Activated CD4-positive, alpha-beta memory T cell treated with anti-CD3 and anti-CD28 coated beads for 36 hours (primary cell): ENCODE measurements at regions not wholly inside any gene's neighbourhood (a gene's known extent, or its start where the extent isn't known, plus 50 kb on each side); places are given as distances from the start of the nearest gene placed in this dataset.

ENCODE experiments used
- CTCF ChIA-PET: fragments of 350-600 bp; sonication (Branson Sonifier 250); formaldehyde crosslinking; loops from one replicate; lab custom pipeline; 2021; ENCODE audit warnings: antibody characterized with exemption, inconsistent platforms; lab: Charles Lee
- POLR2A ChIA-PET: fragments of 350-600 bp; sonication (Branson Sonifier 250); formaldehyde crosslinking; loops from one replicate; lab custom pipeline; 2021; ENCODE audit warnings: antibody characterized with exemption; lab: Charles Lee
- DNase-seq: peaks from one replicate; pipeline ENCODE4 v3.0.0-alpha.2; 2020
- H3K27ac Mint-ChIP-seq: one replicate; pipeline ENCODE4 v1.8.0; 2021; ENCODE audit warnings: mixed read lengths
- H3K27me3 Mint-ChIP-seq: one replicate; pipeline ENCODE4 v1.8.0; 2021; ENCODE audit warnings: mixed read lengths
- H3K36me3 Mint-ChIP-seq: one replicate; pipeline ENCODE4 v1.8.0; 2021; ENCODE audit warnings: mixed read lengths
- H3K4me1 Mint-ChIP-seq: one replicate; pipeline ENCODE4 v1.8.0; 2021; ENCODE audit warnings: low read depth, mixed read lengths
- H3K4me3 Mint-ChIP-seq: one replicate; pipeline ENCODE4 v1.8.0; 2021; ENCODE audit warnings: mild to moderate bottlenecking, mixed read lengths
- H3K9me3 Mint-ChIP-seq: one replicate; pipeline ENCODE4 v1.8.0; 2021; ENCODE audit warnings: mixed read lengths
- intact Hi-C: fragments of 100-400 bp; cut with micrococcal nuclease; formaldehyde crosslinking; loops from one replicate; pipeline ENCODE4 v1.15.1; 2023

GRCh38 chr1:219755234-219755633, 142.3 kb upstream of the ZC3H11B start:
- POLR2A ChIA-PET, result no interaction called here
- H3K4me1 Mint-ChIP-seq, result no peaks in the 10 kb centered on the region
- intact Hi-C loops, result no loop called here
- no peaks in the 10 kb centered on the region for H3K9me3 Mint-ChIP-seq
- peaks cover 2% of the 10 kb centered on the region for H3K27me3 Mint-ChIP-seq
- CTCF ChIA-PET, result no interaction called here
- H3K36me3 Mint-ChIP-seq, result no peaks in the 10 kb centered on the region
- no peak overlapping the region for H3K4me3 Mint-ChIP-seq
- DNase-seq, result no peak
- no peak overlapping the region for H3K27ac Mint-ChIP-seq

DNA sequence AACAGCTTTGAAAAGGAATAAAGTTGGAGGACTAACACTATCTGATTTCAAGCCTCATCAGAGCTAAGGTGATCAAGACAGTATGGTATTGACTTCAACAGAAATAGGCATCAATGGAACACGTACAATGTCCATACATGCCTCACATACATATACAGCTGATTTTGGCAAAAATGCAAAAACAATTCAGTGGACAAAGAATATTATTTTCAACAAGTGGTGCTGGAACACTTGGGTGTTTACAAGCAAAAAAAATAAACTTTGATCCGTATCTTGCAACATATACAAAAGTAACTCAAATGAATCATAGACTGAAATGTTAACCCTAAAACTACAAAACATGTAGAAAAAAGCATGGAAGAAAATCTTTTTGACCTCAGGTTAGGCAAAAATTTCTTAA, 141.9 kb upstream of the ZC3H11B start:
- intact Hi-C loops, result no loop called here
- no peaks in the 10 kb centered on the region for H3K4me1 Mint-ChIP-seq
- peaks cover 2% of the 10 kb centered on the region for H3K27me3 Mint-ChIP-seq
- ChIA-PET POLR2A (no interaction called here), CTCF (no interaction called here)
- no peak overlapping the region for H3K4me3 Mint-ChIP-seq
- no peaks in the 10 kb centered on the region for H3K36me3 Mint-ChIP-seq
- no peak for DNase-seq
- no peak overlapping the region for H3K27ac Mint-ChIP-seq
- H3K9me3 Mint-ChIP-seq, result no peaks in the 10 kb centered on the region

- no peak overlapping the region for H3K27ac Mint-ChIP-seq
- ChIA-PET POLR2A (no interaction called here), CTCF (no interaction called here)
- no peaks in the 10 kb centered on the region for H3K4me1 Mint-ChIP-seq
- no peak overlapping the region for H3K4me3 Mint-ChIP-seq
- H3K27me3 Mint-ChIP-seq, result peaks cover 2% of the 10 kb centered on the region
- no peak for DNase-seq
- H3K9me3 Mint-ChIP-seq, result no peaks in the 10 kb centered on the region
- H3K36me3 Mint-ChIP-seq, result no peaks in the 10 kb centered on the region
- intact Hi-C loops, result no loop called here
Measured at GRCh38 chr1:219753914-219754313, 141.0 kb upstream of the ZC3H11B start.

DNA sequence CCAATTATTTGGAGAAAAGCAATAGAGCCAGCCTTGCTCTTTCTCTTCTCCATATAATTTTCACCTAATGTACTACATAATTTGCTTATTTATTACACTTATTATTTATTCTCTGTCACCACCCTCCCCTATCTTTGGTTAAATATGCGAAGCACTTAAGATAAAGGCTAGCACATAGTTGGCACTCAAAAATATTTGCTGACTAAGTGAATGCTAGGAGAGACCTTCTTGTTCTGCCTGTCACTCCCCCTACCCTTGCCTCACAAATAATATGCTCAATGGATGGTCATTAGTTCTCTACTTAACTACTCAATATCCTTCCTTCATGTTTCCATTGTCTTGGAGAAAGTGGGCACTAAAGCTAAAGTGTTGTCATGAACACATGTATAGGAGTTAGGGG, 139.7 kb upstream of the ZC3H11B start:
- DNase-seq, result no peak
- Mint-ChIP-seq H3K9me3 (no peaks in the 10 kb centered on the region), H3K27ac (no peak overlapping the region), H3K36me3 (no peaks in the 10 kb centered on the region), H3K4me3 (no peak overlapping the region), H3K4me1 (no peaks in the 10 kb centered on the region), H3K27me3 (peaks cover 2% of the 10 kb centered on the region)
- intact Hi-C loops, result no loop called here
- CTCF ChIA-PET, result no interaction called here
- POLR2A ChIA-PET, result no interaction called here

- no peaks in the 10 kb centered on the region for H3K36me3 Mint-ChIP-seq
- intact Hi-C loops, result no loop called here
- H3K9me3 Mint-ChIP-seq, result no peaks in the 10 kb centered on the region
- peaks cover 2% of the 10 kb centered on the region for H3K27me3 Mint-ChIP-seq
- ChIA-PET POLR2A (no interaction called here), CTCF (no interaction called here)
- no peak overlapping the region for H3K27ac Mint-ChIP-seq
- no peak for DNase-seq
- H3K4me1 Mint-ChIP-seq, result no peaks in the 10 kb centered on the region
- no peak overlapping the region for H3K4me3 Mint-ChIP-seq
Measured at GRCh38 chr1:219751870-219752507, 139.1 kb upstream of the ZC3H11B start.

DNA sequence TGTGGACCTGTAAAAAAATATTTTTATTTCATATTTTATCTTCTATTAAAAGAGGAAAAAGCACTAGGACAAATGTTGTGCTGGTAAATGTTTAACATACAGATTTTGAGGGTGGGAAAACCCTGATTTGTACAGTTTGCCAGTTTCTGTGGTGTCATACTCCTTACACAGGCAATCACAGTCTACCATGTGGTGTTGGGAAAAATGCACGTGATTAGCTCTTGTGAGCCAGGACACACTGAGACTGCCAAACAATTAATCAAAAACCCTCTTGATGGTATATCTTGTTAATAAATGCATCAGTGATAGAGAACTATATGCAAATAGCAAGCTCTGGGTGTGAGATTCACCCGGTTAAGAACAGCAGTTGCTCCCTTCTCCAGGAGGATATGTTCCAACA, 136.5 kb upstream of the ZC3H11B start:
- ChIA-PET CTCF (no interaction called here), POLR2A (no interaction called here)
- no peaks in the 10 kb centered on the region for H3K4me1 Mint-ChIP-seq
- H3K36me3 Mint-ChIP-seq, result no peaks in the 10 kb centered on the region
- DNase-seq, result no peak
- no peaks in the 10 kb centered on the region for H3K9me3 Mint-ChIP-seq
- no peak overlapping the region for H3K27ac Mint-ChIP-seq
- H3K4me3 Mint-ChIP-seq, result no peak overlapping the region
- peaks cover 2% of the 10 kb centered on the region for H3K27me3 Mint-ChIP-seq
- intact Hi-C loops, result no loop called here

GRCh38 chr1:219746141-219746540, 133.2 kb upstream of the ZC3H11B start:
- Mint-ChIP-seq H3K4me1 (no peaks in the 10 kb centered on the region), H3K27ac (no peak overlapping the region)

GRCh38 chr1:219744652-219745469, 132.0 kb upstream of the ZC3H11B start:
- Mint-ChIP-seq H3K4me3 (no peak overlapping the region), H3K27ac (no peak overlapping the region), H3K4me1 (no peaks in the 10 kb centered on the region), H3K36me3 (no peaks in the 10 kb centered on the region), H3K9me3 (no peaks in the 10 kb centered on the region), H3K27me3 (no peaks in the 10 kb centered on the region)
- no peak for DNase-seq
- POLR2A ChIA-PET, result no interaction called here
- CTCF ChIA-PET, result no interaction called here
- intact Hi-C loops, result no loop called here

More at GRCh38 chr1:219746141-219746540, 133.2 kb upstream of the ZC3H11B start:
- Mint-ChIP-seq H3K4me3 (no peak overlapping the region), H3K27me3 (no peaks in the 10 kb centered on the region), H3K36me3 (no peaks in the 10 kb centered on the region), H3K9me3 (no peaks in the 10 kb centered on the region)
- DNase-seq, result no peak
- POLR2A ChIA-PET, result no interaction called here
- intact Hi-C loops, result no loop called here
- CTCF ChIA-PET, result no interaction called here

GRCh38 chr1:219741011-219741970, 128.4 kb upstream of the ZC3H11B start:
- Mint-ChIP-seq H3K4me1 (no peaks in the 10 kb centered on the region), H3K9me3 (peaks cover 5% of the 10 kb centered on the region), H3K4me3 (no peak overlapping the region), H3K27me3 (no peaks in the 10 kb centered on the region), H3K27ac (no peak overlapping the region), H3K36me3 (no peaks in the 10 kb centered on the region)
- no peak for DNase-seq
- ChIA-PET CTCF (no interaction called here), POLR2A (no interaction called here)
- intact Hi-C loops, result no loop called here

GRCh38 chr1:219733511-219734174, 120.7 kb upstream of the ZC3H11B start:
- no peak for DNase-seq
- CTCF ChIA-PET, result no interaction called here
- POLR2A ChIA-PET, result no interaction called here
- no peak overlapping the region for H3K27ac Mint-ChIP-seq
- no peaks in the 10 kb centered on the region for H3K27me3 Mint-ChIP-seq
- peaks cover 11% of the 10 kb centered on the region for H3K9me3 Mint-ChIP-seq
- no peaks in the 10 kb centered on the region for H3K36me3 Mint-ChIP-seq
- intact Hi-C loops, result no loop called here
- no peaks in the 10 kb centered on the region for H3K4me1 Mint-ChIP-seq
- no peak overlapping the region for H3K4me3 Mint-ChIP-seq

DNA sequence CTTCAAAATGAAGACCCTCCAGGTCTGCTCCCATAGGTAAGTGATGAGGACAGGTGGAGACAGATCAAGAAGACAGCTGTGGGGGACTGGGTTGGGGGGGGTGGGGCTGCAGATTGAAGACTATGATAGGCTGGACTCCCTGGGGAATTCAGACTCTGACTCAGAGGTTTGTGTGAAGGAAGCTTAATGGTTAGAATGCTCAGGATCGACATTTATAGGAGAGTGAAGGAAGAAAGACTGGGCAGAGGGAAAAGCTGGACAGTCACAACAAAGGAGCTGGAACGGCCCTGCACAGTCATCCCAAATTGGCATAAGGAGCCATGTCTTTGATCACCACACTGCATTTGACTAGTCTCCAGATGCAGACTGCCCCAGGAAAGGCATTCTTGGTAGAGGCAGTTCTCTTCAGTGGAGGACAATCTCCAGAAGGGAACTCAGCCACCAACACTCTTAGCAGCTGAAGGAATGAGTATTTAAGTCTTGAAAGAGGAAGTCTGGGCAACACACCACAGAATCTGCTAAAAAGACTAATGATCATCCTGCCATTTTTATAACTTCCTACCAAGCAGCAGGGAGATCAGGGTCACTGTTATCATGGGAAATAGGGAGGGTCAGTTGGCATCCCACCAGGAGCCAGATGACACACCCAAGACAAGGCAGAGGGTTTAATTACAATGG, 120.0 kb upstream of the ZC3H11B start:
- intact Hi-C loops, result no loop called here
- H3K9me3 Mint-ChIP-seq, result peaks cover 16% of the 10 kb centered on the region
- H3K27ac Mint-ChIP-seq, result no peak overlapping the region
- no peak overlapping the region for H3K4me3 Mint-ChIP-seq
- ChIA-PET CTCF (no interaction called here), POLR2A (no interaction called here)
- H3K4me1 Mint-ChIP-seq, result no peaks in the 10 kb centered on the region
- H3K27me3 Mint-ChIP-seq, result no peaks in the 10 kb centered on the region
- H3K36me3 Mint-ChIP-seq, result peaks cover 3% of the 10 kb centered on the region
- DNase-seq, result no peak
